KBM-7 (cell line): ENCODE measurements at regions not wholly inside any gene's neighbourhood (a gene's known extent, or its start where the extent isn't known, plus 50 kb on each side); places are given as distances from the start of the nearest gene placed in this dataset.
A peak's percentile ranks its signal among the peaks of the same experiment; 100 is the strongest.
"Not testable (repeated sequence)": the region's sequence is repeated elsewhere in the genome, so short reads cannot be mapped to it uniquely, and the experiment has no call there.

Experiments
- DNase-seq: peaks from one replicate; pipeline ENCODE4 v3.0.0-alpha.2; 2015
- in situ Hi-C: fragments of 300-500 bp; cut with MboI; formaldehyde crosslinking; loops from 2 replicates; pipeline ENCODE4 v1.14.3; 2020; ENCODE audit warnings: low sequenced_read_pairs, low pct_unique_long_range_greater_than_20kb, mixed read lengths

- no peak for DNase-seq
- in situ Hi-C loops, result no loop called here
Measured at GRCh38 chr17:31653691-31654090, 205.4 kb downstream of the COPRS start.

GRCh38 chr17:31650756-31651520 is 208.1 kb downstream of the COPRS start:
- no peak for DNase-seq
- in situ Hi-C loops, result no loop called here

- DNase-seq, result no peak
- in situ Hi-C loops, result no loop called here
Measured at GRCh38 chr17:31649302-31649701, 209.7 kb downstream of the COPRS start.

GRCh38 chr17:31647661-31648060 is 211.4 kb downstream of the COPRS start:
- in situ Hi-C loops, result no loop called here
- DNase-seq, result peak; percentile 49

- DNase-seq, result no peak
Measured at GRCh38 chr17:31646642-31647041, 212.4 kb downstream of the COPRS start.

GRCh38 chr17:31645351-31645750 is 213.7 kb downstream of the COPRS start:
- no peak for DNase-seq
- in situ Hi-C loops, result no loop called here

More at GRCh38 chr17:31646642-31647041, 212.4 kb downstream of the COPRS start:
- in situ Hi-C loops, result no loop called here

- in situ Hi-C loops, result no loop called here
- DNase-seq, result no peak
Measured at GRCh38 chr17:31631766-31632165, 227.3 kb downstream of the COPRS start.

- in situ Hi-C loops, DNase-seq: not testable (repeated sequence)
Measured at GRCh38 chr17:31630866-31631265, 228.2 kb downstream of the COPRS start.

GRCh38 chr17:31629696-31630470 is 229.2 kb downstream of the COPRS start:
- no peak for DNase-seq
- in situ Hi-C loops, result no loop called here

GRCh38 chr17:31627960-31628359 is 231.1 kb downstream of the COPRS start:
- in situ Hi-C loops, result no loop called here
- no peak for DNase-seq

- in situ Hi-C loops, result no loop called here
- DNase-seq, result no peak
Measured at GRCh38 chr17:31623990-31624389, 232.5 kb downstream of the RAB11FIP4 start.

GRCh38 chr17:31622500-31622899 is 231.0 kb downstream of the RAB11FIP4 start:
- DNase-seq, result no peak
- in situ Hi-C loops, result no loop called here

- in situ Hi-C loops, result no loop called here
Measured at GRCh38 chr17:31621566-31621965, 230.1 kb downstream of the RAB11FIP4 start.

GRCh38 chr17:31611053-31611452 is 219.6 kb downstream of the RAB11FIP4 start:
- DNase-seq, in situ Hi-C loops: not testable (repeated sequence)

More at GRCh38 chr17:31621566-31621965, 230.1 kb downstream of the RAB11FIP4 start:
- no peak for DNase-seq

- no peak for DNase-seq
- in situ Hi-C loops, result no loop called here
Measured at GRCh38 chr17:31609996-31610910, 218.8 kb downstream of the RAB11FIP4 start.

GRCh38 chr17:31609331-31609730 is 217.9 kb downstream of the RAB11FIP4 start:
- DNase-seq, result no peak
- in situ Hi-C loops, result no loop called here

- DNase-seq, result no peak
- in situ Hi-C loops, result no loop called here
Measured at GRCh38 chr17:31608659-31609254, 217.3 kb downstream of the RAB11FIP4 start.

- no peak for DNase-seq
- in situ Hi-C loops, result no loop called here
Measured at GRCh38 chr17:31605761-31606160, 214.3 kb downstream of the RAB11FIP4 start.

GRCh38 chr17:31604936-31605335 is 213.5 kb downstream of the RAB11FIP4 start:
- no peak for DNase-seq
- in situ Hi-C loops, result no loop called here
